GM10266 (cell line): ENCODE measurements at regions not wholly inside any gene's neighbourhood (a gene's known extent, or its start where the extent isn't known, plus 50 kb on each side); places are given as distances from the start of the nearest gene placed in this dataset.

ENCODE experiments used
- DNase-seq: peaks from one replicate; pipeline ENCODE4 v3.0.0; 2012; ENCODE audit errors: extremely low spot score
- TF ChIP-seq, protein P1 (sequence below): IDR thresholded peaks from 2 replicates; pipeline ENCODE4 v1.5.1; 2012; ENCODE audit warnings: mild to moderate bottlenecking, low read depth; ENCODE audit not compliant: control insufficient read depth, insufficient read depth; ENCODE audit errors: missing control alignments

DNA sequence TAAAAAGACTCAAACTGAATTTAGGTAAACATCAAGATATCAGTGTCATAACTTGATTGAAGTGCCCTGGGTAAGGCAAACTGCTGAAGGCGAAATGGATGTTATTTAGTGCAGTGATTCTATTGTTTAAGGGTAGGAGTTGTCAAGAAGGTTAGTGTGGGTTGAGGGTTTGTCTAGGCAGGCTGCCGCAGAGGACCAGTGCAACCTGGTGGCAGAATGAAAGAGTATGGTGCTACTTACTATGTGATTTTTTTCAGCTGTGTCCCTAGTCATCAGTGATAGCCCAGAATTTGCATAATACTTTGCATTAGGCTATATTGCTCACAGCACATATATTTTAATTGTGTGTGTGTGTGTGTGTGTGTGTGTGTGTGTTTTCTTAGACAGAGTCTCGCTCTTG is 1127.0 kb downstream of the GALC start:
- DNase-seq = no peak

DNA sequence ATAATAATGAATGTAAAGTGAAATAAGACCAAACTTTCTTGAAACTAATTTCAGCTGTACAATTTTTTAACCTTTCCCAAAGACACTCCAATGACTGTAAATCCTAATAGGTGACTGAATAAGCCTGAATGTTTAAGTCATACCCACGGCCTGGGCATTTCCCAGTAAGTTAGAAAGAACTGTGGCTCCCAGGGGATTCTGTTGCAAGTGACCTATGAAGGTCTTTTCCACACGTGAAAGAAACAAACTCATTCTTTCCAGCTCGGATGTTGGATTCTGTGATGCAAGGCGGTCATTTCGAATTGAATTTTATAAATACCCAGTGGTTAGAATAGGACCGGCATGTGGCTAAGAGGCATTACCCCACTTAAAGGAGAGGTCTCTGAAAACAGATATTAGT is 1134.4 kb downstream of the GALC start:
- TF ChIP-seq, protein P1, sequence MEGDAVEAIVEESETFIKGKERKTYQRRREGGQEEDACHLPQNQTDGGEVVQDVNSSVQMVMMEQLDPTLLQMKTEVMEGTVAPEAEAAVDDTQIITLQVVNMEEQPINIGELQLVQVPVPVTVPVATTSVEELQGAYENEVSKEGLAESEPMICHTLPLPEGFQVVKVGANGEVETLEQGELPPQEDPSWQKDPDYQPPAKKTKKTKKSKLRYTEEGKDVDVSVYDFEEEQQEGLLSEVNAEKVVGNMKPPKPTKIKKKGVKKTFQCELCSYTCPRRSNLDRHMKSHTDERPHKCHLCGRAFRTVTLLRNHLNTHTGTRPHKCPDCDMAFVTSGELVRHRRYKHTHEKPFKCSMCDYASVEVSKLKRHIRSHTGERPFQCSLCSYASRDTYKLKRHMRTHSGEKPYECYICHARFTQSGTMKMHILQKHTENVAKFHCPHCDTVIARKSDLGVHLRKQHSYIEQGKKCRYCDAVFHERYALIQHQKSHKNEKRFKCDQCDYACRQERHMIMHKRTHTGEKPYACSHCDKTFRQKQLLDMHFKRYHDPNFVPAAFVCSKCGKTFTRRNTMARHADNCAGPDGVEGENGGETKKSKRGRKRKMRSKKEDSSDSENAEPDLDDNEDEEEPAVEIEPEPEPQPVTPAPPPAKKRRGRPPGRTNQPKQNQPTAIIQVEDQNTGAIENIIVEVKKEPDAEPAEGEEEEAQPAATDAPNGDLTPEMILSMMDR = no peak
- DNase-seq = no peak

More for the DNA sequence above, 1127.0 kb downstream of the GALC start:
- TF ChIP-seq, protein P1 = no peak

DNA sequence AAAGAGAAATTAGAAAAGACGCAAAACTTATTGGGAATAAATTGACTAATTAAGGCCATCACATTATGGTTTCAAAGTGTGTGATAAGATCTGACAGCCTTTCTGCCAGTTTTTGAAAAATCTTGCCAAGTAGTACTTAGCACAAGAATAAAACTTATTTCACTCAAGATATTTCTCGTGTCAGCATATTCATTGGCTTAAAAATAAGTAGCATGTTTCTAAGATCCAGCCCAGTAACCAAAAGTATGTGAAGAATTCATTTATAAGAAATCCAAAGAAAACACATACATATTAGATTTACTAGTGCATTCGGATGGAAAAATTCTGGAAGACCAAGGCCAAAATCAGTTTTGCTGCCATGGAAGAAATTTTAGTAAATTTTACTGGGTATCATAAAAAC is 1135.0 kb downstream of the GALC start:
- DNase-seq = no peak
- TF ChIP-seq, protein P1 = no peak

DNA sequence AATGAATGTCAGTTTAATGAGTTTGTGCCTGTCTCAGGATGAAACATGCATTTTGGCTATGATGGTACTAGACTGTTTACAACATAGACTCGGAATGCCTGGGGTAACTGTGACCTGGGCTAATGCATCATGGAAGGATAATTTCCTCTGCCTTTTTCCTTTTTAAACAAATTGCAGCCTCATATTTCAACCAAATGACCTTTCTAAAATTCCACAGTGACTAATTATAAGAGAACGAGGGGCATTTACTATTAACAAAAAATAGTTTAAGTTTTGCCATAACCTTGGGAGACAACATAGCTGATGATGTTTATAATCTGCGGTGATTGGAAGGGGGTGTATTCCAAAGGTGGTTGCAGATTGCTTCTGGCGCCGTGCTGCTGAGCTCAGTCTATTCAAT is 1140.5 kb downstream of the GALC start:
- no peak for DNase-seq
- TF ChIP-seq, protein P1 = no peak

DNA sequence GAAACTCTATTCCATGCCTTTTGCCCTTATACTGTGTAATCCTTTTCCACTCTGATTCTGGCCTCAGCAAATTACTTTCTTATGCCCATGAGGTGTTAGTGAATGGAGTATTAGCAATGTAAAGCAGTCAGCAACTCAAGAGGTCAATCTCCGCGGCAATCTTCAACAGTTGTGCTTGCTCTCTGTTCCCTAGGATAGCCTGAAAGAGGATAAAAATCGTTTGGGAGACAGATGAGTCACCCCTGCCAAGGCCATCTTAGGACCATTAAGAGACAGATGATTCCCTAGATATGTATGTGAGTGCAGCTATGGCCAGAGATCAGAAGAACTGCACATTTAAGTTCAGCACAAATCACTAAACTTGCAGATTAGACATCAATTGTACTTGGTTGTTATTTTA is 1145.8 kb downstream of the GALC start:
- TF ChIP-seq, protein P1 = no peak
- no peak for DNase-seq

DNA sequence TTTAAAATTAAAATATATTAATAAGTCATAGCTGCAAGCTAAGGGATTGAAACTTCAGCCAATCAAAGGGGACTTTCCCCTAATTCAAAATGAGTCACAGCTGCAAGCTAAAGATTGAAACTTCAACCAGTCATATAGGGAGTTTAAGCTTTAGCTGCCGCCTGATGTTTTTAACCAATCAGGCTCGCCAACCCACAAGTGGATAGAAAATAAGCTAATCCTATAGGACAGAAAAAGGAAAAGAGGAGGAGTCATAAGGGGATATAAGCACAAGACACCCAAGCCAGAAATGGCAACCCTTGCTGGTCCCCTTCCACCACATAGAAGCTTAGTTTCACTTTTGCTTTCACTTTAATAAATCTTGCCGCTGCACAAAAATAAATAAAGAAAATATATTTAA is 1154.6 kb downstream of the GALC start:
- no peak for DNase-seq
- TF ChIP-seq, protein P1 = no peak

DNA sequence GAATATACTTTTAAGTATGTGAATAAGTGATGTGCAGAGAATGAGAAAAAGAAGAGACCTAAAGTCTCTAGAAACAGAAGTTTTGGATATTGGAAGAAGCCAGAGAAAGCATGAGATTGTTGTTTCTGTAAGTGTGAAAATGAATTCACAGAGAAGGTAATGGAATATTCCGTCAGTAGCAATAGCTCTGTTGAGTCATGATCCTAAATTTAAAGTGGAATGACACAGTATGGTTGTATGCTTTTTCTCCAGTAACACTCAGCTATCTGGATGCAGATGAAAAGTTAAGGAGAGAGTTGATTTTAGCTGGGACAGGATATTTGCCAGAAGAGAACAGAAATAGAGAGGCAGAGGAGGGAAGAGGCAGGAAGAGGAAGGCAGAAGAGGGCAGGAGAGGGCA is 1166.3 kb downstream of the GALC start:
- TF ChIP-seq, protein P1 = no peak

More for the DNA sequence above, 1166.3 kb downstream of the GALC start:
- no peak for DNase-seq
